ENCODE measurements at regions not wholly inside any gene's neighbourhood (a gene's known extent, or its start where the extent isn't known, plus 50 kb on each side); places are given as distances from the start of the nearest gene placed in this dataset.

DNA sequence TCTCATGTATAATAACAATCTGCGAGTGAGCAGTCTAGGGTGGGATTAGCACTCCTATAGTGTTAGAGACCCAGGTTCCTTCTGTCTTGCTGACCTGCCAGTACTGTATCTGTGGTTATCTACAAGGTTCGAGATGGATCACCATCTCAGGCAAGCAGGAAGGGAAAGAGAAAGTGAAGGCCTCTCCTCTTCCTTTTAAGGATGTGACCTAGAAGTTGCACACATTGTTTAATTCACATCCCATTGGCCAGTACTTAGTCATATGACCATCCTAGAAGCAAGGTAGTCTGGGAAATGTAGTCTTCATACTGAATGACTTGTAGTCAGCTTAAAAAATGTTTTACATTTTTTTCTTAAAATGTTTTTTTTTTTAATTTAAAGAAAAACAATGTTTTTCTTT, 168.6 kb downstream of the CARTPT start:
- Histone ChIP-seq H3K4me3 (no peak overlapping the region), H3K4me1 (peaks cover 21% of the 10 kb centered on the region), H3K27me3 (ENCODE audit: low read depth) (no peaks in the 10 kb centered on the region), H3K27ac (replicated peaks) (peak overlapping the region; percentile 28), H3K36me3 (no peaks in the 10 kb centered on the region), H3K9me3 (replicated peaks) (no peaks in the 10 kb centered on the region)
- TF ChIP-seq, protein P1, sequence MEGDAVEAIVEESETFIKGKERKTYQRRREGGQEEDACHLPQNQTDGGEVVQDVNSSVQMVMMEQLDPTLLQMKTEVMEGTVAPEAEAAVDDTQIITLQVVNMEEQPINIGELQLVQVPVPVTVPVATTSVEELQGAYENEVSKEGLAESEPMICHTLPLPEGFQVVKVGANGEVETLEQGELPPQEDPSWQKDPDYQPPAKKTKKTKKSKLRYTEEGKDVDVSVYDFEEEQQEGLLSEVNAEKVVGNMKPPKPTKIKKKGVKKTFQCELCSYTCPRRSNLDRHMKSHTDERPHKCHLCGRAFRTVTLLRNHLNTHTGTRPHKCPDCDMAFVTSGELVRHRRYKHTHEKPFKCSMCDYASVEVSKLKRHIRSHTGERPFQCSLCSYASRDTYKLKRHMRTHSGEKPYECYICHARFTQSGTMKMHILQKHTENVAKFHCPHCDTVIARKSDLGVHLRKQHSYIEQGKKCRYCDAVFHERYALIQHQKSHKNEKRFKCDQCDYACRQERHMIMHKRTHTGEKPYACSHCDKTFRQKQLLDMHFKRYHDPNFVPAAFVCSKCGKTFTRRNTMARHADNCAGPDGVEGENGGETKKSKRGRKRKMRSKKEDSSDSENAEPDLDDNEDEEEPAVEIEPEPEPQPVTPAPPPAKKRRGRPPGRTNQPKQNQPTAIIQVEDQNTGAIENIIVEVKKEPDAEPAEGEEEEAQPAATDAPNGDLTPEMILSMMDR (IDR thresholded peaks at IDR 0.05; ENCODE audit: borderline replicate concordance), result no peak
- intact Hi-C loops (cut with micrococcal nuclease), result no loop called here
- DNase-seq, result no peak

DNA sequence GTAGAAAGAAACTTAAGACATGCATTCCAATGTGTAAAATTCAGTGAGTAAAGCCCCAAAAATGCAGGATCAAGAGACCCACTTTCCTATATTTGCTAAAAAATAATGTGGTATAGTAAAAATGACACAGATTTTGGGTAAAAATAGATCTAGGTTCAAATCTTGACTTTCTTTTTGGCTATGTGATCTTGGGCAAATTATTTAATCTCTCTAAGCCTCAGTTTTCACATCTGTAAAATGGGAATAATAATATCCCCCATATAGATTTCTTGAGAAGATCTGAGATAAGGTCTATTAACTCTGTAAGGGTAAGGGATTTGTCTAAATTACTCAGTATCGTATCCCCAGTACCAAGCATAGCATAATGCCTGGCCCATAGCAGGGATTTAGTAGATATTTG, 172.3 kb downstream of the CARTPT start:
- DNase-seq, result no peak
- peaks cover 13% of the 10 kb centered on the region for H3K4me1 ChIP-seq
- no peak overlapping the region for H3K4me3 ChIP-seq
- H3K9me3 ChIP-seq (replicated peaks), result no peaks in the 10 kb centered on the region
- intact Hi-C loops (cut with micrococcal nuclease), result no loop called here
- H3K27me3 ChIP-seq (ENCODE audit: low read depth), result no peaks in the 10 kb centered on the region
- TF ChIP-seq, protein P1 (IDR thresholded peaks at IDR 0.05; ENCODE audit: borderline replicate concordance), result no peak
- peak overlapping the region; percentile 87 for H3K27ac ChIP-seq (replicated peaks)
- H3K36me3 ChIP-seq, result no peaks in the 10 kb centered on the region

DNA sequence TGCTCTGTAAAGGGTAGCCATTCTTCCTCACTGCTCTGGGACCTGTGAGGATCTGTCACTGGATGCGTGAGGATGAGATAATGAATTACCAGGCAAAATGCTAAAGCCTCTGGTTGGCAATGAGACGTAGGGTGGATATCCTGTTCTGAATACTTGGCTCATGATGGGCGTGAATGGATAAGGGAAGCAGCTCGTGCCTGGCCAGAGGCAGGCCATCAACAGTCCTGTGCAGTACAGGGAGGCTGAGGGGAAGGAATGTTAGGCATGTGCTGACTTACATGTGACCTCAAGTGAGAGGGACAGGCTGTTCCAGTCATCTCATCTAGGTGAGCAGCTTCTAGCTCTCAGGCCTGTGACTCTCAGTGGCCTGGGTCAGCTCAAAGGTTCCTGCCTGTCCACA, 172.8 kb downstream of the CARTPT start:
- Histone ChIP-seq H3K27me3 (ENCODE audit: low read depth) (no peaks in the 10 kb centered on the region), H3K9me3 (replicated peaks) (no peaks in the 10 kb centered on the region), H3K4me3 (no peak overlapping the region), H3K36me3 (no peaks in the 10 kb centered on the region), H3K4me1 (peaks cover 13% of the 10 kb centered on the region), H3K27ac (replicated peaks) (peak overlapping the region; percentile 87)
- TF ChIP-seq, protein P1 (IDR thresholded peaks at IDR 0.05; ENCODE audit: borderline replicate concordance), result no peak
- peak; percentile 55 for DNase-seq
- intact Hi-C loops (cut with micrococcal nuclease), result no loop called here

DNA sequence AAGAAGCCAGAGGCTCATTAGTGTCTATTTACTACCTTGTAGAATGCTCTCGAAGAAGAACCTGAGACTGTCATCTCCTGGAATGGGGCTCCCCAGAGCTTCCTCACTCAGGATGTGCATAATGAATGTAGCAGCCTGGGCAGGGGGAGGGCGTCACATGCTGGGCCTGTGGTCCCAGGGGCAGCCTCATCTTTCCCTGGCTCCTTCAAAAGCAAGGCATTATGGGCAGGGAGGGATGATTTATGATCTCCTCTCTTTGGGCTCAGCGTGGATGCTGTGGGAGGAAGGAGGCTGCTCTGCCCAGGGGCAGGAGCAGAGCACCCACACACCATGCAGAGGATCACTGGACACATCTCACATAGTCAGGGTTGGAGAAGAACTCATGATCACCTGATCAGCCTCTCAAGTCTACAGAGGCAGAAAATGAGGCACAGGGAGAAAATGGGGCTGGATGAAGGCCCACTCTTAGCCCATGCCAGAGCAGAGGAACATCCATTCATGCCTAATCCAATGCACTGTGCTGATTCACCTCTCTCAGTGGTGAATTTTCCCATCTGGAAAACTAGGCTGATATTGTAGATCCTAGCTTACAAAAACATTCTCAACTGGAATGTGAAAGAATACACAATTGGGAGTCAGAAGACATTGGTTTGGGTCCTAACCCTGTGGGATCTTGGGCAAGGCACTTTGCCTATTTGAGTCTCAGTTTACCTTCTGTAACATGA, 173.7 kb downstream of the CARTPT start:
- DNase-seq, result no peak
- Histone ChIP-seq H3K9me3 (replicated peaks) (no peaks in the 10 kb centered on the region), H3K4me1 (peaks cover 13% of the 10 kb centered on the region), H3K4me3 (no peak overlapping the region), H3K27me3 (ENCODE audit: low read depth) (no peaks in the 10 kb centered on the region), H3K36me3 (no peaks in the 10 kb centered on the region), H3K27ac (replicated peaks) (peak overlapping the region; percentile 87)
- intact Hi-C loops (cut with micrococcal nuclease), result no loop called here
- TF ChIP-seq, protein P1 (IDR thresholded peaks at IDR 0.05; ENCODE audit: borderline replicate concordance), result no peak

DNA sequence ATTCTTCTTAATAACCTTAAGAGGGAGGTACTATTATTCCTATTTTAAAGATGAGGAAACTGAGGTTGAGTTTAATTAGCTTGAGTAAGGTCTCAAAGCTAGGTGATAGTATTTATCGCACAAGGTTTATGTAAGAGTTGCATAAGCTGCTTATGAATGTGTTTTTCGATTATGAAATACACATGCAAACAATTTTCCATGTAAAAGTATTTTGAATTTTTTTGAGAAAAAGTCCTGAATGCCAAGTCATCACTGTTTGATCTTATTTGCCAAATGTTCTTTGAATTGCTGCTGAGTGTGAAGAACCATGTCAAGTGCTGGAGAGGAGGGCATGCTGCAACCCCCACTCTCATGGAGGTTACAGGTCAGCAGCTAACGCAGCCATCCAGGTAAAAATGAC, 174.4 kb downstream of the CARTPT start:
- H3K27ac ChIP-seq (replicated peaks), result peak overlapping the region; percentile 87
- peaks cover 13% of the 10 kb centered on the region for H3K4me1 ChIP-seq
- no peaks in the 10 kb centered on the region for H3K36me3 ChIP-seq
- no peak for DNase-seq
- TF ChIP-seq, protein P1 (IDR thresholded peaks at IDR 0.05; ENCODE audit: borderline replicate concordance), result no peak
- intact Hi-C loops (cut with micrococcal nuclease), result no loop called here
- no peak overlapping the region for H3K4me3 ChIP-seq
- H3K9me3 ChIP-seq (replicated peaks), result no peaks in the 10 kb centered on the region
- no peaks in the 10 kb centered on the region for H3K27me3 ChIP-seq (ENCODE audit: low read depth)

All from left ventricle myocardium inferior (tissue), 1 donor.